NT2/D1 (cell line): ENCODE measurements at regions not wholly inside any gene's neighbourhood (a gene's known extent, or its start where the extent isn't known, plus 50 kb on each side); places are given as distances from the start of the nearest gene placed in this dataset.

Experiments
- YY1 ChIP-seq: IDR thresholded peaks from 2 replicates; pipeline ENCODE4 v1.6.1; 2011; ENCODE audit not compliant: insufficient read length, insufficient read depth
- ZNF274 ChIP-seq: IDR thresholded peaks from 2 replicates; pipeline ENCODE4 v1.6.1; 2011; ENCODE audit warnings: mild to moderate bottlenecking, low read depth, low read length

GRCh38 chr14:25101276-25101675, 51.3 kb upstream of the STXBP6 start:
- no peak for TF ChIP-seq YY1
- no peak for TF ChIP-seq ZNF274
